GM12865 (cell line): ENCODE measurements at regions not wholly inside any gene's neighbourhood (a gene's known extent, or its start where the extent isn't known, plus 50 kb on each side); places are given as distances from the start of the nearest gene placed in this dataset.
"Not testable (repeated sequence)": the region's sequence is repeated elsewhere in the genome, so short reads cannot be mapped to it uniquely, and the experiment has no call there.

Experiments
- DNase-seq: peaks from one replicate; pipeline ENCODE4 v3.0.0; 2010; ENCODE audit warnings: low read depth
- H3K4me3 ChIP-seq: 2 replicates; pipeline ENCODE4 v1.5.1; 2011; ENCODE audit warnings: mild to moderate bottlenecking, low read depth, low read length, control low read depth
- CTCF ChIP-seq: IDR thresholded peaks from 2 replicates; pipeline ENCODE4 v1.5.1; 2011; ENCODE audit warnings: low read length, control low read depth, low read depth, inconsistent platforms; ENCODE audit not compliant: insufficient read depth; ENCODE audit errors: missing control alignments

- no peak overlapping the region for H3K4me3 ChIP-seq
- no peak for TF ChIP-seq CTCF
- DNase-seq, result no peak
These were observed 187.3 kb upstream of the PIK3R1 start for GRCh38 chr5:68028131-68028727.

GRCh38 chr5:68027519-68027918 lies 188.0 kb upstream of the PIK3R1 start:
- DNase-seq, result no peak
- H3K4me3 ChIP-seq, result no peak overlapping the region
- TF ChIP-seq CTCF, result no peak

GRCh38 chr5:68026092-68026885 lies 189.3 kb upstream of the PIK3R1 start:
- DNase-seq, result no peak
- no peak for TF ChIP-seq CTCF

GRCh38 chr5:68024426-68024825 lies 191.1 kb upstream of the PIK3R1 start:
- H3K4me3 ChIP-seq, result no peak overlapping the region
- no peak for TF ChIP-seq CTCF
- no peak for DNase-seq

More at GRCh38 chr5:68026092-68026885, 189.3 kb upstream of the PIK3R1 start:
- H3K4me3 ChIP-seq, result no peak overlapping the region

- no peak for DNase-seq
- no peak for TF ChIP-seq CTCF
- no peak overlapping the region for H3K4me3 ChIP-seq
These were observed 193.6 kb upstream of the PIK3R1 start for GRCh38 chr5:68021916-68022315.

- H3K4me3 ChIP-seq, result no peak overlapping the region
- DNase-seq, result no peak
- no peak for TF ChIP-seq CTCF
These were observed 194.3 kb upstream of the PIK3R1 start for GRCh38 chr5:68021227-68021626.

- not testable (repeated sequence) for DNase-seq, H3K4me3 ChIP-seq
These were observed 195.0 kb upstream of the PIK3R1 start for GRCh38 chr5:68020461-68020969.
